ENCODE measurements at regions not wholly inside any gene's neighbourhood (a gene's known extent, or its start where the extent isn't known, plus 50 kb on each side); places are given as distances from the start of the nearest gene placed in this dataset.

DNA sequence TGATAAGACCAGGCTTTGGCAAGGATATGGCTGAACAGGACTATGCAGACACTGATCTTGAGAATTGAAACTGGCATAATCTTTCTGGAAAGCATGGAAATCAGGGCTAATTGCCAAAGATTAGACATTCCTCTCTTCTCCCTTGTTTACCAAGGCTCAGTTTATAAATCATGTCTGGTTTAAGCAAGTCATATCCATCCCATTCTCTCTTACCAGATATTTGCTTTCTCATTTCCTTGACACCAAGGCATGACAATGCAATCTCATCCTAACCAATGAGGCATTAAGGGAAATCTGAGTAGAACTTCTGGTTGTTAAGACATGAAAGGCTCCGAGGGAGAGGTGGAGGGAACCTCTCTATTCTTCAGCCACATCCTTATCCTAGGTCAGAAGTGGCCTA lies 110.3 kb upstream of the CEP85L start:
- DNase-seq = no peak

DNA sequence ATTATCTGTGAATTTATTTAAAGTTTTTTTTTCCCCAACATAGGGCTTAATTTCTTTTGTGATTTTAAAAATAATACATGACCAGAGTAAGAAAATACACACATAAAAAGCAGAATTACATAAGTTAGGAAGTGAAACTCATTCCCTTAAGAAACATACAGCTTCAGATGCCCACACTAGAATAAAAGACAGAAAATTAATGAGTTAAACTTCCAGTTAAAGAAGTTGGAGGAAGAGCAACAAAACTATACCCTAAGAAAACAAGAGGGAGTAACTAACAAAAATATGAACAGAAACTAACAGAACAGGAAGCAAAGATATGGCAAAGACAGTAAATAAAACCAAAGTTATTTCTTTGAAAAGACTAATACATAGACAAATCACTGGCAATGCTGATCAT lies 107.6 kb upstream of the CEP85L start:
- no peak for DNase-seq

DNA sequence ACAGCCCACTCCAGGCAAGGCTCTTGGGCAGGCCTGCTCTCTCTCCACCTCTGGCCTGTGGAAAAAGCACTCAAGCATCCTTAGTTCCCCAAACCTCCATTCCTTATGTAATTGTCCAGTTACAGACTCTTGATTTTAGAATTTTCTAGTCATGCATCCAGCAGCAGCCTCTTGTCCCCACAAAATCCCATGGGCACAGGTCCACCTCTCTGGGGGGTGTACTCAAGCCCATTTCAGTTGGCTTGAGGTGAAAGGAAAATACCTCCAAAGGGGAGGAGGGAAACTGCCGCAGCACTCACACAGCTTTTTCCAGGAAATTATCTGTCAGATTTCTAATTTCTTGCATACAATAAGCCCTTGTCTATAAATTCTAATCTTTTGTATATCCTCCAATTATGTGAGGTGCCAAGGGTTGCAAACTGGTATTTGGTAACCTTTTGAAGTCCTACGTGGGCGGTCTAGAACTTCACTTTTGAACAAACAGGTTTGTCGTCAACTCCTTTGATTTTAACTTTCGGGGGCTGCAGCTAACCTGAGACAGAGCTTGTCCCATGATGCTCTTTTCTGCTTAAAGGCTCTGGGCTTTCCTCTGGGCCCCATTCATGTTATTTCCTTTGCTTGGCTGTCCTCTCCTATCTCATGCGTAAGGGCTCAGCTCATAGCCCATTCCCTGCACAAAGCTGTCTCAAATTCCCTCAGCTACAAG lies 104.7 kb upstream of the CEP85L start:
- no peak for DNase-seq

DNA sequence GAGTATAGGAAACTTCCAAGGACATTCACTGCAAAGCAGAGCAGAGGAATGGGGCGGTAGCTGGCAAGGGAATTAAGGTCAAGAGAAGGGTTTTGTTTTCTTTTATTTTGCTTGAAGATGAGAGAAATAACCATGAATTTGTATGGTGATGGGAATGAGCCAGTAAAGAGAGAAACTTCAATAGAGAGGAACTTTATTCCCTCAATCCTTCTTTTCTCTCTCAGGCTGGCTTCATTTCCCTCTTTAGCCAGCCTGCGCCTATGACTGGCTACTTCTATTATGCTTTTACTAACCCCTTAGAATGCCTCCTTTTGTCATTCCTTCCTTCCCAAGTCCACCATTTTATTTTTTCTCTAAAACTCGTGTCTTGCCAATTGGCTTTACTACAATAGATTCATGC lies 101.4 kb upstream of the CEP85L start:
- DNase-seq = no peak

GRCh38 chr6:118751072-118751471 lies 99.7 kb upstream of the CEP85L start:
- DNase-seq = no peak

- no peak for DNase-seq
Observed at GRCh38 chr6:118750143-118750542, 98.8 kb upstream of the CEP85L start.

DNA sequence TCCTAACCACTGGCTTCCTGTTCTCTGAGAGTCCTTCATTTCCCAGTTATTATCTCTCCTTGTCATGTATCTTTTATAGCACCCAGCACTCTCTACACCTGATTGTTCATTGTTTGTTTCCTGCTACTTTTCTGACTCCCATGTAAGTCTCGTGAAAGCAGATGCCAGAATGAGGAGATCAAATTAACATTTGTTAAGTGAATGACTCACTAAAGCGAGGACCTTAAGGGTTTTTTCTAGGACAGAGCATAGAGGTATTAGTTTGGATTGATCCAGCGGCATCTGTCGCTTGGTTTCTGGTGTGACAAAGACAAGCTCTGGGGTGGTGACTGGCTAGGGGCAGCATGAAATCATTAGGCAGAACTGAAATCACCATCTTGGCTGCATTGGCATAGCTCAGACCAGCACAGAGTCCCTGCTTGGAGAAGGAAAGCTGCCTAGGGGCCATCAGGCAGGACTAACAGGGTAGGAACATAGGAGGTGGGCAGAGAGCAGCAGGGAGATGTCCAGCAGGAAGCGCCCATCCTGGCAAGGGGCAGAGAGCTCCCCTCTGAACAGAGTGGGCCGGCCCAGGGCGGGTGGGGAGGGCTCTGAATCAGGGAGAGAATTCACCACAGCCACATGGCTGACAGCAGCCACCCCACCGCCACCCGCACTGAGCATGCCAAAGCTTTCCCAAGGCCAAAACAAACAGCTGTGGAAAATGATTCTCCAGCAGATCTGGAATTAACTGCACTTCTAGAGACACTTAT lies 97.1 kb upstream of the CEP85L start:
- DNase-seq = peak; percentile 86

- DNase-seq = no peak
Observed at GRCh38 chr6:118746825-118747174, 95.4 kb upstream of the CEP85L start.

DNA sequence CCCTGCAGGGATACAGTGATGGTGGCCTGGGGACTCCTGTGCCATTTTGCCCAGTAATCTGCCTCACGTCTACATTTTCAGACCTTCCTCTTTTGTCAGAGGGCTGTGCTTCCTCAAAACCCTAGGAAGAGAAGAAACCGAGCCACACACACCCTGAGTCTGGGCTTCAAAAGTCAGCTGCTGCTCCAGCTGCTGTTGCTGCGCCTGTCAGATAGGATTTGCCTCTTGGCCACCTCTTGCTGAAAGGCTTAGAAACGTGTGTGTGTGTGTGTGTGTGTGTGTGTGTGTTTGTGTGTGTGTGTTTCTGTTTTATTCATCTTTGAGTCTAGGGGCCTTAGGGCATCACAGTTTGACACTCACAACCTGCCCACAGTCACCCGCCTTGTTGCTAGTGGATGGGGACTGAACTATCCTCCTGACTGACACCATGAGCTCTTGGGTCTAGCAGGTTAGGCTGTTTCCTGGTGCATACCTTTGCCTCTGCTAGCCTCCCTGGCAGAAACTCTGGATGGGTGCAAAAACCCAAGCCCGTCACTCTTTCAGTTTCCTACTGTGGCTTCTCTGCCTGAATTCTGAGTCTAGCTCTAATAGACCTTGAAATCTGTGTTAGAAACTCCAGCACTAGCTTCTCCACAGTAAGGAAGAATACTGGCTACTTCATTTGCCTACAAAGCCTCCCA lies 94.9 kb upstream of the CEP85L start:
- no peak for DNase-seq

GRCh38 chr6:118745156-118745555 lies 93.8 kb upstream of the CEP85L start:
- no peak for DNase-seq

GRCh38 chr6:118744261-118744941 lies 93.0 kb upstream of the CEP85L start:
- peak; percentile 96 for DNase-seq

DNA sequence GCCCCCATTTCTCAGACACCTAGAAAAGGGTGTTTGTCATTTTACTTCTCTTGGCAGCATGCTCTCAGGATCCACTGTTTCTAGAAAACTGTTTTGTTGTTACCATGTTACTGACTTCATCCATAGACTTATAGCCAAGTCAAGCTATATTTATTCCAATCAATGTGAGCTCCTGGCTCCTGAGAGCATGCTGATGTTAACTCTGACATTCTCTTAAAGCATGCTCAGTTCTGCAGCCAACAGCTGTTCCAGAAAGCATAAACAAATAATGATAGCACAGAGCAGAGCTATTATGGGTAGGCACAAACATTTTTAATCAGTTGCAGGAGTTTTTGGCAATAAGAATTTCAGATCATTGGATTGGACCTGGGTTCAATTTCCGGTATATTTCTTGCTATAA lies 92.4 kb upstream of the CEP85L start:
- DNase-seq = peak; percentile 53

- DNase-seq = no peak
Observed at GRCh38 chr6:118740372-118740771, 89.0 kb upstream of the CEP85L start.

- DNase-seq = peak; percentile 51
Observed at GRCh38 chr6:118739696-118740353, 88.4 kb upstream of the CEP85L start.

DNA sequence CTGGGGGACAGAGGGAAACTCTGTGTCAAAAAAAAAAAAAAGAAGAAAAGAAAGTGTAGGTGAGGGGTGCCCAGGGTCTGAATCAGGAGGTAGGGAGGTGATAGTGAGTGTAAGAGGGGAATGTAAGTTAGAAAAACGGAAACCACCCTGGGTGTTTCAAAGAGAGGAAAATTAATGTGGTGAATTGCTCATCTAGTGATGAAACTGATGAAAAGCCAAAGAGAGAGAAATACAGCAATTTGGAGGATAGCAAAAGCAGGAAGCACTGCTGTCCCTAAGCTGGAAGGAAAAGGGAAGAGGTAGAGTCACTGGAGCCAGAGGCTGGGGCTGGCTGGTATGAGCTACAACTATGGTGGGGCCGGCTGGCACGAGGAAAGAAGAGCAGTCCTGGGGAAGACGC lies 85.0 kb upstream of the CEP85L start:
- DNase-seq = no peak

DNA sequence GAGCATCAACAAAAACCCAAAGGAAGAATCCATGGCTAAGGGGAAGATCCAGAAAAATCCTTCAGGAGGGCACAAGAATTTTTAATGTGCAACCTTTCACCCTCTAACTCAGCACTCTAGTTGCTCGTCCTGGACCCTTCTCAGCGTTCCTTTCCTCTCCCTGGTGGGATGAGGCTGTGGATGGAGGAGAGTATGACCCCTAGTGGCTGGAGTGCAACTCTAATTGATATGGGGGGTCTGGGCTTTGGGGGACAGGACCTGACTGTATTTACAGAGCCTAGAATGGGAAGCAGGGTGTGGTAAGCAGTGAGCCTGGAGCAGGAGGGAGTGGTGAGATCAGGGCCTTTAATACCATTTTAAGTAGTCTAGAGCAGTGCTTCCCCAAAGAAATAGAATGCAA lies 83.9 kb upstream of the CEP85L start:
- peak; percentile 50 for DNase-seq

- DNase-seq = no peak
Observed at GRCh38 chr6:118725944-118726343, 74.6 kb upstream of the CEP85L start.

DNA sequence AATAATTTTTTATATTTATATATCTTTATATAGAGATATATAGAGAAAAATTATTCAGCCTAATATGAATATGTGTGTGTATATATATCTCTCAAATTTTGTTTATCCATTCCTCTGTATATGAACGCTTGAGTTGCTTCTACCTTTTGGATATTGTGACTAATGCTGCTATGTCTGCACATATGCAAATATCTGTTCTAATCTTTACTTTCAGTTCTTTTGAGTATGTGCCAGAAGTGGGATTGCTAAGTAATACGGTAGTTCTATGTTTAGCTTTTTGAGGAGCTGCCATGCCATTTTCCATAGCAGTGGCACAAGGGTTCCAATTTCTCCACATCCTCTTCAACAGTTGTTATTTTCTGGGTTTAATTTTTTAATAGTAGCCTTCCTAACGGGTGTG lies 72.8 kb upstream of the CEP85L start:
- no peak for DNase-seq

GRCh38 chr6:118722829-118723813 lies 71.7 kb upstream of the CEP85L start:
- peak; percentile 55 for DNase-seq

DNA sequence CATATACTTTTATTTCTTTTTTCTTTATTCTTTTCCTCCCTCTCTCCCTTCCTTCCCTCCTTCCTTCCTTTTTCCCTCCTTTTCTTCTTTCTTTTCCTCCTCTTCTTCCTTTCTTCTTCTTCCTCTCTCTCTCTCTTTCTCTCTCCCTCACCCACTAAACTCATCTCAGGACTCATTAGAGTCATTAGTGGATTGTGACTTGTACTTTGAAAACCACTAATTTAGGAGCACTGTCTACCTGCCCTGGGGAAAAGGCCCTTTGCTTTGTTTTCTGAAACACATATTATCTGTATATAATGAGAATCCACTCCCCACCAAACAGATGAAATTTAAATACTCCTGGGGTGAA lies 68.7 kb upstream of the CEP85L start:
- no peak for DNase-seq

DNA sequence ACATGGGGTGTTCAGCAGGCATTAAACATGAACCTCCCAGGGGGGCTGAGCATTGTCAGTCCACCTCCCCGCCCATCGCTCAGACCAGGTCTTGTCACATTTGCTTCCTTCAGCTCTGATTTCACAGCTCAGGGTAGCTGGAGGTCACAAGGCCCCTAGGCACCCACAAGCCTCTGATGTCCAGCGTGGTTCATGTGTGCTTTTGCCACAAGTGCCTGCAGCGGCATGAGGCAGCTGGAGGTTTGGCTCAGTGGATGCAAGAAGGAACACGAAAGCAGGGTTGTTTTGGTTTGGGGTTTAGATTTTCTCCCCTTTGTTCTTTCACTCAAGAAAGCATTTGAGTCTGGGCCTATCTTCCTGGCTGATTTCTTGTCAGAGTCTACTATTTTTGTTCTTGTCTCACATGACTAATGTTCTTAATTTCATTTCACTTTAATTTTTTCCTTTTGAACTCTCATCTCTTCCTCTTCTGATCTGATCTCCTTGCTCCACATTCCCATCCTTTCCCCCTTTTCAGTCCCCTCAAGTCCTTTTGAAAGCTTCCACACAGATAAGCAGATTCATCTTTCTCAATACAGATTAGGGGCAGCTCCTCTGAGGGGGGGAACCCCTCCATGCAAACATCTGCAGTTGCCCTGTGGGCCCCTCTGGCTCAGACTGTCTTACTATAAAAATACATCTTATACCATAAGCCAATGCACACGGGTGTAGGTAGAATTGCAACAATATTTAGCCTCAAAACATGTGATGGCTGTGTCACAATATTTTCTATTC lies 68.1 kb upstream of the CEP85L start:
- DNase-seq = no peak
